ENCODE measurements at regions not wholly inside any gene's neighbourhood (a gene's known extent, or its start where the extent isn't known, plus 50 kb on each side); places are given as distances from the start of the nearest gene placed in this dataset.

- TF ChIP-seq REST (IDR thresholded peaks at IDR 0.05; ENCODE audit: unreplicated experiment) (no peak), ZNF114 (CRISPR knock-in tag; IDR thresholded peaks at IDR 0.05) (no peak), EZH2phosphoT487 (IDR thresholded peaks at IDR 0.05; ENCODE audit: unreplicated experiment) (no peak)
Measured at GRCh38 chr5:18761801-18762200, 1127.5 kb downstream of the TAF11L14 start (continued).

- Histone ChIP-seq H3K36me3 (ENCODE audit: insufficient read depth) (no peaks in the 10 kb centered on the region), H3K4me2 (no peak overlapping the region), H3K79me2 (replicated peaks; ENCODE audit: insufficient read depth) (no peaks in the 10 kb centered on the region), H3K4me3 (no peak overlapping the region), H3F3A (replicated peaks; ENCODE audit: low read depth) (no peaks in the 10 kb centered on the region), H3K4me1 (ENCODE audit: insufficient read depth) (no peaks in the 10 kb centered on the region), H3K9me2 (ENCODE audit: insufficient read depth) (no peaks in the 10 kb centered on the region; the same call in 1 of the 2 replicates), H3K27ac (ENCODE audit: low read depth) (no peak overlapping the region), H2AFZ (no peak overlapping the region), H4K20me1 (replicated peaks; ENCODE audit: insufficient read depth) (no peaks in the 10 kb centered on the region), H3K27me3 (ENCODE audit: insufficient read depth) (no peaks in the 10 kb centered on the region)
- H3K9me3 Mint-ChIP-seq = no peaks in the 10 kb centered on the region; the same call in 2 of the 3 replicates
- H3K27me3 Mint-ChIP-seq (ENCODE audit: insufficient read depth, low read depth, poor library complexity) = no peaks in the 10 kb centered on the region
- TF ChIP-seq ETS1 (IDR thresholded peaks at IDR 0.05) (no peak), POLR2AphosphoS5 (IDR thresholded peaks at IDR 0.05; ENCODE audit: low read depth) (no peak)
- ATAC-seq (no peak), DNase-seq (ENCODE audit: low spot score) (no peak)
- H3K4me1 Mint-ChIP-seq = 0 out of 3 replicates have a peak, but pooled peaks cover under 1% of the 10 kb centered on the region
- H3K27ac Mint-ChIP-seq = no peak overlapping the region
- no peak overlapping the region for H3K4me3 Mint-ChIP-seq
- no peaks in the 10 kb centered on the region for H3K36me3 Mint-ChIP-seq (ENCODE audit: low read depth)
Measured at GRCh38 chr5:18764161-18764560, 1129.9 kb downstream of the TAF11L14 start.

- Histone ChIP-seq H3K9me2 (ENCODE audit: insufficient read depth) (no peaks in the 10 kb centered on the region; the same call in 1 of the 2 replicates), H3K4me1 (ENCODE audit: insufficient read depth) (no peaks in the 10 kb centered on the region), H3K4me2 (no peak overlapping the region), H3K27me3 (ENCODE audit: insufficient read depth) (no peaks in the 10 kb centered on the region), H3K36me3 (ENCODE audit: insufficient read depth) (no peaks in the 10 kb centered on the region), H3K79me2 (replicated peaks; ENCODE audit: insufficient read depth) (no peaks in the 10 kb centered on the region), H3F3A (replicated peaks; ENCODE audit: low read depth) (no peaks in the 10 kb centered on the region), H4K20me1 (replicated peaks; ENCODE audit: insufficient read depth) (no peaks in the 10 kb centered on the region), H3K27ac (ENCODE audit: low read depth) (no peak overlapping the region), H3K4me3 (no peak overlapping the region), H2AFZ (no peak overlapping the region)
- DNase-seq (ENCODE audit: low spot score) (no peak), ATAC-seq (no peak)
- TF ChIP-seq JUNB (IDR thresholded peaks at IDR 0.05; ENCODE audit: unreplicated experiment) (no peak), NANOG (IDR thresholded peaks at IDR 0.05; ENCODE audit: borderline replicate concordance) (no peak)
- Mint-ChIP-seq H3K27me3 (ENCODE audit: insufficient read depth, low read depth, poor library complexity) (no peaks in the 10 kb centered on the region), H3K36me3 (ENCODE audit: low read depth) (no peaks in the 10 kb centered on the region), H3K9me3 (no peaks in the 10 kb centered on the region; the same call in 2 of the 3 replicates), H3K4me3 (no peak overlapping the region), H3K4me1 (0 out of 3 replicates have a peak, but pooled peaks cover 2% of the 10 kb centered on the region), H3K27ac (no peak overlapping the region)
Measured at GRCh38 chr5:18765304-18765703, 1131.0 kb downstream of the TAF11L14 start.
